ENCODE measurements at regions not wholly inside any gene's neighbourhood (a gene's known extent, or its start where the extent isn't known, plus 50 kb on each side); places are given as distances from the start of the nearest gene placed in this dataset.
"Not testable (repeated sequence)": the region's sequence is repeated elsewhere in the genome, so short reads cannot be mapped to it uniquely, and the experiment has no call there.

GRCh38 chrX:109187473-109188168 is 294.3 kb downstream of the GUCY2F start:
- DNase-seq (ENCODE audit: low read depth, low spot score), result no peak
- no peak for TF ChIP-seq CTCF (IDR thresholded peaks at IDR 0.05; ENCODE audit: insufficient read depth, low read length, missing control alignments)
- H3K4me3 ChIP-seq (ENCODE audit: low read depth, low read length), result no peak overlapping the region
- ChIA-PET CTCF (no interaction called here), POLR2A (no interaction called here)

DNA sequence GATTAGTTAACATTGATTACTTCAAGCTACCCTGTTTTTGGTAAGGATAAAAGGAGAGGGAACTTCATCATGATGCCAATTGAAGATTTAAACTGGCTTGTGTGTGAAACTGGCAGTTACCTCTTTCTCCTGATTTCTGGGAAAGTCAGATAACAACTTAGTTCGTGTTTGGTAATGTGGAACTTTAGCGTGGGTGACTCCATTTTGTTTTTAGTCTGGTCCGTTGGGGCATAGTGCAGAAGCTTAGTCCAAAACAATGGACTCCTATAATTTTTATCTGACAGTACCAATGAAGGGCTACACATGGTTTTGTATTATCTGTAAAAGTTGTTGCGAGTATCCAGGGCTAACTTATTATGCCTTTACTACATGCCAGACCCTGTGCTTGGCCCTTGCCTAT is 294.9 kb downstream of the GUCY2F start:
- no peak for TF ChIP-seq CTCF (IDR thresholded peaks at IDR 0.05; ENCODE audit: insufficient read depth, low read length, missing control alignments)
- POLR2A ChIA-PET, result no interaction called here
- H3K4me3 ChIP-seq (ENCODE audit: low read depth, low read length), result no peak overlapping the region
- CTCF ChIA-PET, result no interaction called here
- no peak for DNase-seq (ENCODE audit: low read depth, low spot score)

DNA sequence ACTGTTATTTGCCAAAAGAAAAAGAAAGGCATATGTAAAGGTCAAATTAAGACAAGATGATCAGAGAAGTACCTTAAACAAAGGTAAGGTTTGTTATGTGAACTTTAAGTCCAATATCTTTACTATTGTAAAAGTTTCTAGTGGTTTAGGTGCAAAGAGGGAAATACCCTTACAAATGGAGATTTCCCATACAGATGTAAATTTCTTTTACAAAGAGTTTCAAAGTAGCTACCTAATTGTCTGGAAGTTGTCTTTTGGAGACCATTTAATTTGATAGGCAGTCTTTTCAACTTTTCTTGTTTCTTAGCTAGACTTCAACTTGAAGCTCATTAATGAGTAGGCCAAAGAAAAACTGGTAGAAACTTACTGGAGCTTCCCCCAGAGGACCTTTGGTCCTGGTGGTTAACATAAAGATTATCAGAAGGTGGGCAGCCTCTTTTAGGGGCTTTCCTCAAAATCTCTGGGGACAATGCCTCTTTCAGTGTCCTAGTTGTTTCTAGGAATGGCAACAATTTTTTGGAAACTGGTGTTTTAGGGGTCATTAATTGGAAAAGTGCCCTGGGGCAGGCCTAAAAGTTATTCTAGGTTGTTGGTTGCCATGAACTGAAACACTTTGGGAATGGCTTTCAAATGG is 297.3 kb downstream of the GUCY2F start:
- H3K4me3 ChIP-seq (ENCODE audit: low read depth, low read length), result no peak overlapping the region
- no peak for TF ChIP-seq CTCF (IDR thresholded peaks at IDR 0.05; ENCODE audit: insufficient read depth, low read length, missing control alignments)
- ChIA-PET CTCF (no interaction called here), POLR2A (no interaction called here)
- no peak for DNase-seq (ENCODE audit: low read depth, low spot score)

GRCh38 chrX:109172091-109172602 is 309.7 kb downstream of the GUCY2F start:
- no peak for TF ChIP-seq CTCF (IDR thresholded peaks at IDR 0.05; ENCODE audit: insufficient read depth, low read length, missing control alignments)
- ChIA-PET CTCF (no interaction called here), POLR2A (no interaction called here)
- DNase-seq (ENCODE audit: low read depth, low spot score), result no peak
- H3K4me3 ChIP-seq (ENCODE audit: low read depth, low read length), result no peak overlapping the region

DNA sequence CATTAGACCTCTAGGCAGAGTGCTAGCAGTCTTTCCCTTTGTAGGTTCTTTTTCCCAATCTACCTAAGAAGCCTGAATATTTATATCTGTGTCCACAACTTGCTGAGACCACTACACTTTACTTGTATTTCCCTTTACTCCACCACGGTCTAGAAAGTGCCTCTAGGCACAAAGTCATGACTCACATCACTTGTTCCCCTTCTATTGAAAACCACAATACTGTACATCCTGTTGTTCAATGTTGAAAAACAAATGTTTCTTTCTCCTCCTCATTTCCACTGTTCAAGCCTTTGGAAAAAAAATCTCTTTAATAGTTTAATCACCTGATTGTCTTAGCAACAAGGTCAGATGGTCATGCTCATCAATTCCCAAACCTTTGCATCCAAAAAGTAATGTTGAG is 326.7 kb downstream of the GUCY2F start:
- DNase-seq (ENCODE audit: low read depth, low spot score), result no peak
- no peak overlapping the region for H3K4me3 ChIP-seq (ENCODE audit: low read depth, low read length)
- POLR2A ChIA-PET, result no interaction called here
- CTCF ChIA-PET, result no interaction called here
- TF ChIP-seq CTCF (IDR thresholded peaks at IDR 0.05; ENCODE audit: insufficient read depth, low read length, missing control alignments), result no peak

DNA sequence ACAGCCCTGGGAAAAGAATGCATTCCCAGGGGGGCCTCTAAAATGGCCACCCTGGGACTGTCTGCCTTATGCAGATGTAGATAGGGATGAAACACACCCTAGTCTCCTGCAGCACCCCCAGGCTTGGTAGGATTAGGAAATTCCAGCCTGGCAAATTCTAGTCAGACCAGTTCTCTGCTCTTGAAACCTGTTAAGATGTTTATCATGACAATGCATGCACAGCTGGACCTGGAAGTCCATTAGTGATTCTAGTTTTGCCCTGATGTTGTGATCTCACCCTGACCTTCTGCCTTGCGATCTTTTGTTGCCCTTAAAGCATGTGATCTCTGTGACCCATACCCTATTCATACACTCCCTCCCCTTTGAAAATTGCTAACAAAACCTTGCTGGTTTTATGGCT is 337.7 kb downstream of the GUCY2F start:
- POLR2A ChIA-PET; H3K4me3 ChIP-seq (ENCODE audit: low read depth, low read length); CTCF ChIA-PET; DNase-seq (ENCODE audit: low read depth, low spot score): not testable (repeated sequence)

GRCh38 chrX:109140463-109140862 is 341.4 kb downstream of the GUCY2F start:
- ChIA-PET POLR2A (no interaction called here), CTCF (no interaction called here)

More at GRCh38 chrX:109140463-109140862, 341.4 kb downstream of the GUCY2F start:
- DNase-seq (ENCODE audit: low read depth, low spot score), result no peak
- H3K4me3 ChIP-seq (ENCODE audit: low read depth, low read length), result no peak overlapping the region
- TF ChIP-seq CTCF (IDR thresholded peaks at IDR 0.05; ENCODE audit: insufficient read depth, low read length, missing control alignments), result no peak

Measured in AG04449 (cell line).